Ureter (tissue), 1 donor: ENCODE measurements at regions not wholly inside any gene's neighbourhood (a gene's known extent, or its start where the extent isn't known, plus 50 kb on each side); places are given as distances from the start of the nearest gene placed in this dataset.

Experiments
- DNase-seq: peaks from one replicate; pipeline ENCODE4 v3.0.0-alpha.2; 2020; ENCODE audit warnings: low spot score
- donor health status: DM: yes; HTN: yes; CAD: no.

- no peak for DNase-seq
Measured at GRCh38 chr2:145655165-145655765, 1135.3 kb upstream of the ZEB2 start.

- DNase-seq, result no peak
Measured at GRCh38 chr2:145654746-145655145, 1134.8 kb upstream of the ZEB2 start.

GRCh38 chr2:145654156-145654555 is 1134.2 kb upstream of the ZEB2 start:
- DNase-seq, result no peak

- no peak for DNase-seq
Measured at GRCh38 chr2:145653553-145653952, 1133.6 kb upstream of the ZEB2 start.

- no peak for DNase-seq
Measured at GRCh38 chr2:145652571-145653545, 1132.9 kb upstream of the ZEB2 start.

GRCh38 chr2:145652036-145652435 is 1132.1 kb upstream of the ZEB2 start:
- DNase-seq, result no peak

- no peak for DNase-seq
Measured at GRCh38 chr2:145650226-145650625, 1130.3 kb upstream of the ZEB2 start.

- DNase-seq, result no peak
Measured at GRCh38 chr2:145649061-145649460, 1129.1 kb upstream of the ZEB2 start.

GRCh38 chr2:145644820-145645302 is 1124.9 kb upstream of the ZEB2 start:
- DNase-seq, result no peak

- DNase-seq, result no peak
Measured at GRCh38 chr2:145638675-145639074, 1118.8 kb upstream of the ZEB2 start.

- DNase-seq, result no peak
Measured at GRCh38 chr2:145635706-145636427, 1115.9 kb upstream of the ZEB2 start.

GRCh38 chr2:145631561-145631960 is 1111.6 kb upstream of the ZEB2 start:
- DNase-seq, result no peak

- DNase-seq, result no peak
Measured at GRCh38 chr2:145626301-145626700, 1106.4 kb upstream of the ZEB2 start.

GRCh38 chr2:145625111-145625510 is 1105.2 kb upstream of the ZEB2 start:
- no peak for DNase-seq

GRCh38 chr2:145623136-145623535 is 1103.2 kb upstream of the ZEB2 start:
- no peak for DNase-seq

- DNase-seq, result no peak
Measured at GRCh38 chr2:145622285-145622684, 1102.4 kb upstream of the ZEB2 start.

- no peak for DNase-seq
Measured at GRCh38 chr2:145617906-145618305, 1098.0 kb upstream of the ZEB2 start.

- DNase-seq, result no peak
Measured at GRCh38 chr2:145617420-145617819, 1097.5 kb upstream of the ZEB2 start.

GRCh38 chr2:145615626-145616025 is 1095.7 kb upstream of the ZEB2 start:
- no peak for DNase-seq

GRCh38 chr2:145609951-145610350 is 1090.0 kb upstream of the ZEB2 start:
- DNase-seq, result no peak

GRCh38 chr2:145601361-145601925 is 1081.5 kb upstream of the ZEB2 start:
- no peak for DNase-seq

- DNase-seq, result no peak
Measured at GRCh38 chr2:145600811-145601210, 1080.9 kb upstream of the ZEB2 start.
